ENCODE measurements at regions not wholly inside any gene's neighbourhood (a gene's known extent, or its start where the extent isn't known, plus 50 kb on each side); places are given as distances from the start of the nearest gene placed in this dataset.

GRCh38 chr14:28983279-28983678 lies 216.7 kb downstream of the FOXG1 start:
- TF ChIP-seq POLR2A (IDR thresholded peaks at IDR 0.05) (no peak), CTCF (IDR thresholded peaks at IDR 0.05) (no peak)
